NCI-H1436 treated with DMSO at 0.1 percent for 48 hours (cell line): ENCODE measurements at regions not wholly inside any gene's neighbourhood (a gene's known extent, or its start where the extent isn't known, plus 50 kb on each side); places are given as distances from the start of the nearest gene placed in this dataset.
"Not testable (repeated sequence)": the region's sequence is repeated elsewhere in the genome, so short reads cannot be mapped to it uniquely, and the experiment has no call there.

Experiments used
- DNase-seq: peaks from one replicate; lab custom pipeline; 2025; lab: John Stamatoyannopoulos, UW

DNA sequence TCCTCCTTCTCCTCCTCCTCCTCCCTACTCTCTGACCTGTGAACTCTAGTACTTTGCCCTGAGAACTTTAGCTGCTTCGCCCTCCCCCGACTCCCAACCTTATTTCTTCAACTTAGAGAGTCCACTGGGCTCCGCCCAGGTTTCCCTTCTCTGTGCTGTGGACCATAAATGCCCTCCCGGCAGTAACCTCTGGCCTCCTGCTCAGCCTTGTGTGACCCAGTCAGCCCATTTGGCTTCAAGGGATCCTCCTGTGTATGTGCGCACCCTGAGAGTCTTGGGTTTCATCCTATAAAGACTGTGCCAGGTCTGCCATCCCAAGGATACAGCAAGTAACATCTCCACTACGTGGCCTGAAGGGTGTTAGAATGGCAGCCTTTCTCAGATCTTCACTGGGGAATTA is 275.6 kb upstream of the C16orf82 start:
- DNase-seq = no peak

GRCh38 chr16:26795184-26795583 is 271.5 kb upstream of the C16orf82 start:
- DNase-seq = no peak

- DNase-seq = no peak
Measured at GRCh38 chr16:26801628-26802027, 265.1 kb upstream of the C16orf82 start.

DNA sequence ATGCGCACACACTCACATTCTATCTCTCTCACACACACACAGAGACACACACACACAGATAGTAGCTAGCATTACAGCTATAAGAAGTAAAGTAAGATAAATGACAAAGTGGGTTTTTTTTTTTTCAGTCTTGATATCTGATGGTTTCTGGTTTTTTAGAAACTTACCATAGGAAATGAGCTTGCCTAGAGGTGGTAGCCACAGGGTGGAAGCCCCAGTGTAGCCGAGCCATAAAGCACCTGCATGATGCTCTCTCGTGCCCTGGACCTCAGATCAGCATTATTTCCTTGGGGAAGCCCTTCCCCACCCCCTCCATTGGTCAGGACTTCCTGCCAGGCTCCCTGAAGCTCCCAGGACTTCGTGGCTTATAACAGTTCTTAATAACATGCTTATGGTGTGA is 264.3 kb upstream of the C16orf82 start:
- DNase-seq = no peak

- no peak for DNase-seq
Measured at GRCh38 chr16:26802965-26803364, 263.8 kb upstream of the C16orf82 start.

DNA sequence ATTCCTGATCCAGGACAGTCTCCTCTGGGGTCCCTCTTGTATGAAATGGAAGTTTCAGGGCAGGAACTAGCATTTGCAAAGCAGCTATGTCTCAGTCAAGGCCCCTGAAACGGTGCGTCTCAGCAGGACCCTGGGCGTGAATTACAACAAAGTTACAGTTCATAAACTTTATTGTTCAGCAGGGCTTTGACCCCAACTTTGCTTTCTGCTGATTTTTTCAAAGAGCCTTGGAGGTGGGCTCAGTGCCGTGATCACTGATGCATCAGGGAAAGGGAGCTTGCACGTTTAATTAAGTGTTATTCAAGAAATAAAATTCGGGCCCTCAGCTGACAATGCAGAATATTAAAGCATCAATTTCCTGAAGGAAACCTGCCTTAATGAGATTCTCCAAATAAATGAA is 260.1 kb upstream of the C16orf82 start:
- no peak for DNase-seq

- no peak for DNase-seq
Measured at GRCh38 chr16:26809461-26809860, 257.3 kb upstream of the C16orf82 start.

DNA sequence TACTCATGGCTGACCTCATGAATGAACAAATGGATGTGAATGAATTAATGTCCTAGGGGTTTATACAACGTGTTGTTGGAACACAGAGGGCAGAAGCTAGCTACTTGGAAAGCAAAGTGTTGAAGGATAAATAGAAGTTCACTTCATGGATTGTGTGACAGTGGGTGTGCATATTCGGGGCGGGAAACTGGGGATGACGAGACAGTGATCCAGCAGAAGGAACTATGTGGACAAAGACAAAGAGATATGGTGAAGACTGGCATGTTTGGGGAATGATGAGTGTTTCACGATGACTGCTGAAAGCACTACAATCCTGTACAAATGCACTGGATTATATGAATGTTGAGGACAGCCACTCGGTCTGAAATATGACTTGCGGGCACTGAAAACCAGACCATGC is 250.5 kb upstream of the C16orf82 start:
- no peak for DNase-seq

DNA sequence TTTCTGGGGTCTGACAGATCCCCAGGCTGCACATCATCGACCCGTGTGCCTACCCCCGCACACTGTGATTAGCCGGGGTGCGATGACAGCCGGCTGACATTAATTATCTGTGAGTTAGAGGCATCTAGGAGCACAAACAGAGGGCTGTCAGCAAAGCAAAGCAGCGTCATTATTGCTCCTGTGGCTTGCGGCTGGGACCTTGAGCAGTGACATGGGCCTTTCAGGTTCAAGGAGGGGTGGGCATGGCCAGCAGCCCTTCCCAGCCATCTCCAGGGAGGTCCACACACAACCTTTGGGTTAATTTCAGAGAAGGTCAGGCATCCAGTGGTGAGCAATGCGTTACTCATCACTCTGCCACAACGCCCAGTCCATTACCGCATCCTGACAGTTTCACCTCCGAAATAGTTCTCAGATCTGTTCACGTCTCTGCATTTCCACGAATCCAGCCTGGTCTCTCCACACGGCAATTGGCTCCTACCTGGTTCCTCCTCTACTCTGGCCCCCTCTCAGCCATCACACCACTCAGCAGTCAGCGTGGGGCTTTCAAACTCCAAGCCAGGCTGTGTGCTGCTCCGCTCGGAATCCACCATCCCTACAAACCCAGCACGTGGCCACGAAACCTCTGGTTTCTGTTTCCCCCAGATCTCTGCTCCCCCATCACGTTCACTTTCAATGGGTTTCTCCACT is 249.7 kb upstream of the C16orf82 start:
- DNase-seq = no peak

DNA sequence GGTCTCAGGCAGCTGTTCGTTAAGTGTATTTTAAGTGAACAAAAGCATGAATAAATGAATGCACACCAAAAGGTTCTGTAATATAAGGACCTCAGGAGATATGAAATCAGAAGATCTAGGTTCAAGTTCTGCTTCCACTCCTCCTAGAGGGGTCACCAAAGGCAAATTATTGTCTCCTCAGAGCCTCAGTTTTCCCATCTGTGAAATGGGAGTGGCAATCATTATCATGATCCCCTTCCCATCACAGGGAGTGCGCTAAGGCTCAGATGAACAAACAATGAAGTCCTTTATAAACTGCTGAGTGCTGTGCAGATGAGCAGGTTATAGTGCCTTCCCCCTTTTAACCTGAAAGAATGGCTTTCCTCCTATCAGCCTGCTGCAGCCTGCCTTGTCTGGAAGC is 248.3 kb upstream of the C16orf82 start:
- DNase-seq = no peak

DNA sequence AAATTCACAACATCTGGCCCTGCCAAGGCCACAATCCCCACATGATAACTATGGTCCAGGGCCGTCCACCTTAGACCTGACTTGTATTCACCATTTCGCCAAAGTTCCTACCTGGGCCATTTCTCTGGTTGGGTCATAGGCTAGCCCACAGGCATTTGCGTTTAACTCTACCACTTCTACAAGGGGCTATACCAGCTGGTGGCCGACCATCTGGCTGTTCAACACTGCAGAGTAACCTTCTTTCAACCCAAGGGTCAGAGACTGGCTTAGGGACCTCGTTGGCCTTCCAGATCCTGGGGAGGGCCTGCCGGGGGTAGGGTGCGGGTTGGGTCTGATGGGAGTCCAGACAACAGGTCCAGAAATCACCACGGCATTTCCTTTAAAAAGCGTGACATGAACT is 242.3 kb upstream of the C16orf82 start:
- no peak for DNase-seq

- no peak for DNase-seq
Measured at GRCh38 chr16:26826500-26826899, 240.2 kb upstream of the C16orf82 start.

DNA sequence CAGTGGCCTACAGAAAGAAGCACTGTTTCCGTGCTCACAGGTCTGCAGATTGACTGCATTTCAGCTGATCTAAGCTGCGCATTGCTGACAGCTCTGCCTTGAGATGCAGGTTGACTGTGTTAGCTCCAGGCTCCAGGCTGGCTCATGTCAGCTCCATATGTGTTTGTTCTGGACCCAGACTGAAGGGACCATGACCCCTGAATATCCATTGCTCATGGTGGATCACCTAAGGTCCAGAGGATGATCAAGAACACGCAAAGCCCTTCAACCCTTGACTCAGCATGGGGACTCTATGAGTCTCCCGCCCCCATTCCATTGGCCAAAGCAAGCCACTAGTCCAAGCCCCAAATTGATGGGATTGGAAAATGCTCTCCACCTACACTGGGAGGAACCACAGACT is 239.3 kb upstream of the C16orf82 start:
- DNase-seq = no peak

DNA sequence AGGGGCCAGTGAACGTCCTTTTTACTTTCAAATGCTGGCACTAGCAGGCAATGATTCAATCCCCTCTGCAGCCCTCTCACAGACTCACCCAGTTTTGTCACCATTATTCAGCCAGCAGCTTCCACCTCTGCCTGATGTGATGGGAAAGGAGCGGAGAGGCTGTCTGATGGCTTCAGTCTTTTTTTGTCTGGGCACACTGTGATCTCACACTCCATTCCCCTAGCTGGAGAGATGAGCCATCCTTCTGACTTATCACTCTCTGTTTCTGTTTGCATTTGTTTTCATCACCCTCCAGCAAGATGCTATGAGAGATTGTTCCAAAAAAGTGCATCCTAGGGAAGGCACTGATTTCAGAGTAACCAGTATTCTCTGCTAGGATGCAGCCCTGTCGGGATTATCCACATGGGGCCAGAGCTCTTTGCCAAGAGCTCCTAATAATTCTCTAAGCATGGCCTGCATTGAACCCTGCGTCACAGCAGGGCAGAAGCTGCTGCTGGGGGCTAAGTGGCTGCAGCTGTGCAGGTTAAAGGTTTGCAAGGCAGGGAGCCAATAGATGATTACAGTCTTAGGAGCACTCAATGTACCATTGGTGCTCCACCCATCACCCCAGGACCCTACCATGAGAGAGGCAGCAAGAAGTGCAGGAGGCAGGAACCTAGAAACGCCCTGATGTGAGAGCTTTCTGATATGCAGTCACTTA is 236.1 kb upstream of the C16orf82 start:
- DNase-seq = no peak

GRCh38 chr16:26836114-26836513 is 230.6 kb upstream of the C16orf82 start:
- DNase-seq = not testable (repeated sequence)

DNA sequence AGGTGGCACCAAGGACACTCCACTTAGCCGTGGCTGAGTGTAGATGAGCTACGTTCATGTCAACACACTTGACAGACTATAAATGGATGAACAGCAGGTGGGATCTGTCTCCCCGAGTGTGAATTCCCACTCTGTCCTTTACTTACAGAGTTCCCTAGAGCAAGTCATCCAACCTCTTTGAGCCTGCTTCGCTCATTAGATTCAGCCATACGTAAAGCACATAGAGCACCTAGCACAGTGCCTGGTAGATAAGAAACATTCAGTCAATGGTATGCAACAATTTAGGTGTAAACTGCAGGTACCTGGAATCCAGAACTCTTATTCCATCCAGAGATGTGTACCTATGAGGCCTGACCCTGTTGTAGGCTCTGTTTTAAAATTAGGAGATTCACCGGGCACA is 227.8 kb upstream of the C16orf82 start:
- DNase-seq = no peak

- no peak for DNase-seq
Measured at GRCh38 chr16:26840691-26841090, 226.0 kb upstream of the C16orf82 start.

DNA sequence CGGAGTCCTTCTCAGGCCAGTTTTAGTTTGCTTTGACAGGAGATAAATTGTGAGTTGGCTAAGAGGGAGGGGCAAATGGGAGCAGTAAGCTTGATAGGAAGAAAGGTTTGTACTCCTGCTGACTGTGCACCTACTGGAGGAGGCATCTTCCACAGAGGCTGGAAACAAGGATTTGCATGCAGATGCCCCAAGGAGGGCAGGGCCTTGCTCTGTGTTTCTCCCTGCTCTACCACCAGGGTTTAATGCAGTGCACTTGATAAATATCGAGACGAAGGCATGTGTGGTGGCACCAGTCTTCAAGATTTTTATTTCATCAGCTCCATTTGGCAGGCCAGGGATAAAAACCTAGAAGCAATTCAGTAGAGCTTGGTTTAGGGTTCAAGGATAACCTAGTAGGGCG is 210.5 kb upstream of the C16orf82 start:
- no peak for DNase-seq

GRCh38 chr16:26856791-26857190 is 209.9 kb upstream of the C16orf82 start:
- DNase-seq = no peak

DNA sequence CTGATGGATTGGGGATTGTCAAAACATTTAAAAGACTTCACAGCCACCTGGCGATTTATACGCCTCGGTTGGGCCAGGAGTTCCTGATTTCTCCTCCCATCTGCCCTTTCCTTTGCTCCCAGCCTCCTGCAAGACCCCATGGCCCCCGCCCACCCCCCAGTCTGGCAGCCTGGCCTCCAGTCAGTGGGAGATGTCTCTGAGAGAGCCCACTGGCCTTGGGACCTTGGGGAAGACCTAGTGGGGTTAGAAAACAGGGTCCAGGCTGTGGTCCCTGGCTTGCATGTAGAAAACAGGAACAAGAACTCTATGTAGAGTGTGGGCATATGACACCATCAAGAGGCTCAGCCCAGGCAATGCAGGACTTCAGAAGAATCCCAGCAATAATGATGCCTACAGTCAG is 209.4 kb upstream of the C16orf82 start:
- no peak for DNase-seq

- DNase-seq = no peak
Measured at GRCh38 chr16:26860506-26860905, 206.2 kb upstream of the C16orf82 start.

DNA sequence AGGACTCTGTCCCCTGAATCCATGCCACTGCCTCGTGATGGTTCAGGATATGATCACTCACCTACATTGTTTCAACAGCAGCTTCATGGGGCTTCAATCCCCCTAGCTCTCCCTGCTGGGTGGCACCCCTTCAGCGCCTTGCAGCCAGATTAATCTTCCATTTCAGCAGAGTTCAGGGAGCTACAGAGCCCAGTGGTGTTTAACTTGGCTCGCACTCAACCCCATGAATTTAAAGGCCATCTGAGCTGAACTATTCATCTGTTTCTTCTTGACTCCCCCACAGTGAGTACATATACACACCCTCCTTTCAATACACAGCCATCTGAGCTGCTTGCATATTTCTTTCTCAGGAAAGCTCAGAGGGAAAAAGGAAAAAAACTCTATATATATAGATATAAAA is 202.8 kb upstream of the C16orf82 start:
- no peak for DNase-seq

DNA sequence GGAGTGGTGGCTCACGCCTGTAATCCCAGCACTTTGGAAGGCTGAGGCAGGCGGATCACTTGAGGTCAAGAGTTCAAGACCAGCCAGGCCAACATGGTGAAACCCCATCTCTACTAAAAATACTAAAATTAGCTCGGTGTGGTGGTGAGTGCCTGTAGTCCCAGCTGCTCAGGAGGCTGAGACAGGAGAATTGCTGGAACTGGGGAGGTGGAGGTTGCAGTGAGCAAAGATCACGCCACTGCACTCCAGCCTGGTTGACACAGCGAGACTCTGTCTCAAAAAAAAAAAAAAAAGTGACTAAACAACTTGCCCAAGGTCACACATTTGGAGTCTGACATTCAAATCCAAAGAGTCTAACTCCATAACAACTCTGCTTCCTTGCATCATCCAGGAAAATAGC is 192.4 kb upstream of the C16orf82 start:
- DNase-seq = not testable (repeated sequence)

GRCh38 chr16:26877421-26877820 is 189.3 kb upstream of the C16orf82 start:
- DNase-seq = no peak
